H9 (cell line): ENCODE measurements at regions not wholly inside any gene's neighbourhood (a gene's known extent, or its start where the extent isn't known, plus 50 kb on each side); places are given as distances from the start of the nearest gene placed in this dataset.
A peak's percentile ranks its signal among the peaks of the same experiment; 100 is the strongest.

Source experiments
- DNase-seq: peaks from one replicate; pipeline ENCODE4 v3.0.0-alpha.2; 2017
- H2AFZ ChIP-seq: one replicate; pipeline ENCODE4 v1.6.1; 2013; ENCODE audit warnings: mild to moderate bottlenecking, low read length, control low read depth, moderate library complexity
- H2AK5ac ChIP-seq: 2 replicates; pipeline ENCODE4 v1.6.1; 2013; ENCODE audit warnings: low read length, control low read depth, mixed read lengths; ENCODE audit not compliant: insufficient read length
- H2BK120ac ChIP-seq: one replicate; pipeline ENCODE4 v1.6.1; 2013; ENCODE audit warnings: low read depth, mild to moderate bottlenecking, low read length, control low read depth, inconsistent platforms; ENCODE audit not compliant: poor library complexity, severe bottlenecking
- H2BK12ac ChIP-seq: 2 replicates; pipeline ENCODE4 v1.6.1; 2013; ENCODE audit warnings: low read length, control low read depth, mixed read lengths, low read depth; ENCODE audit not compliant: insufficient read length
- H2BK15ac ChIP-seq: 2 replicates; pipeline ENCODE4 v1.6.1; 2013; ENCODE audit warnings: low read depth, low read length, control low read depth
- H2BK20ac ChIP-seq: one replicate; pipeline ENCODE4 v1.6.1; 2013; ENCODE audit warnings: low read depth, mild to moderate bottlenecking, low read length, control low read depth, inconsistent platforms; ENCODE audit not compliant: poor library complexity, severe bottlenecking
- H2BK5ac ChIP-seq: 2 replicates; pipeline ENCODE4 v1.6.1; 2013; ENCODE audit warnings: low read length, control low read depth, mixed read lengths; ENCODE audit not compliant: insufficient read length
- H3K14ac ChIP-seq: 2 replicates; pipeline ENCODE4 v1.6.1; 2013; ENCODE audit warnings: low read length, control low read depth; ENCODE audit not compliant: insufficient read depth
- H3K18ac ChIP-seq: 2 replicates; pipeline ENCODE4 v1.6.1; 2013; ENCODE audit warnings: low read depth, mild to moderate bottlenecking, mixed read lengths, low read length, control low read depth; ENCODE audit not compliant: insufficient read length
- H3K23ac ChIP-seq: 2 replicates; pipeline ENCODE4 v1.6.1; 2013; ENCODE audit warnings: low read length, control low read depth, mixed read lengths, low read depth; ENCODE audit not compliant: insufficient read length
- H3K23me2 ChIP-seq: 2 replicates; pipeline ENCODE4 v1.6.1; 2013; ENCODE audit warnings: low read depth, mild to moderate bottlenecking, mixed read lengths, low read length, control low read depth; ENCODE audit not compliant: insufficient read length, poor library complexity, severe bottlenecking
- H3K27ac ChIP-seq: 2 replicates; pipeline ENCODE4 v1.5.1; 2013; ENCODE audit warnings: low read length, control low read depth, mixed read lengths, low read depth; ENCODE audit not compliant: insufficient read length
- H3K27me3 ChIP-seq: 2 replicates; pipeline ENCODE4 v1.6.1; 2013; ENCODE audit warnings: low read length, control low read depth, inconsistent platforms; ENCODE audit not compliant: insufficient read depth
- H3K4ac ChIP-seq: 2 replicates; pipeline ENCODE4 v1.6.1; 2013; ENCODE audit warnings: low read depth, mild to moderate bottlenecking, control low read depth, inconsistent platforms, low read length, moderate library complexity
- H3K4me1 ChIP-seq: 2 replicates; pipeline ENCODE4 v1.6.1; 2013; ENCODE audit warnings: low read length, control low read depth, inconsistent platforms; ENCODE audit not compliant: insufficient read depth
- H3K4me2 ChIP-seq: 2 replicates; pipeline ENCODE4 v1.6.1; 2013; ENCODE audit warnings: low read length, control low read depth, mixed read lengths; ENCODE audit not compliant: insufficient read length, insufficient read depth
- H3K56ac ChIP-seq: 2 replicates; pipeline ENCODE4 v1.6.1; 2013; ENCODE audit warnings: low read depth, mild to moderate bottlenecking, mixed read lengths, low read length, control low read depth; ENCODE audit not compliant: insufficient read length
- H3K79me1 ChIP-seq: 2 replicates; pipeline ENCODE4 v1.6.1; 2013; ENCODE audit warnings: low read depth, mild to moderate bottlenecking, moderate library complexity, low read length, control low read depth, inconsistent platforms; ENCODE audit not compliant: insufficient read depth, poor library complexity, severe bottlenecking
- H3K79me2 ChIP-seq: 2 replicates; pipeline ENCODE4 v1.6.1; 2013; ENCODE audit warnings: low read length, control low read depth, inconsistent platforms; ENCODE audit not compliant: insufficient read depth
- H3K9ac ChIP-seq: 2 replicates; pipeline ENCODE4 v1.6.1; 2013; ENCODE audit warnings: low read length, control low read depth, mixed read lengths; ENCODE audit not compliant: insufficient read length; ENCODE audit errors: extremely low read depth
- H3K9me3 ChIP-seq: one replicate; pipeline ENCODE4 v1.6.1; 2013; ENCODE audit warnings: low read depth, low read length, inconsistent platforms; ENCODE audit not compliant: control insufficient read depth
- H3T11ph ChIP-seq: one replicate; pipeline ENCODE4 v1.6.1; 2013; ENCODE audit warnings: mild to moderate bottlenecking, low read length, control low read depth, inconsistent platforms
- H4K20me1 ChIP-seq: one replicate; pipeline ENCODE4 v1.6.1; 2013; ENCODE audit not compliant: control insufficient read depth, insufficient read length, insufficient read depth
- H4K5ac ChIP-seq: 2 replicates; pipeline ENCODE4 v1.6.1; 2013; ENCODE audit warnings: low read depth, mild to moderate bottlenecking, mixed read lengths, low read length, control low read depth; ENCODE audit not compliant: insufficient read length
- H4K8ac ChIP-seq: replicated peaks from 2 replicates; pipeline ENCODE4 v1.6.1; 2013; ENCODE audit warnings: low read length, control low read depth, mixed read lengths, low read depth; ENCODE audit not compliant: insufficient read length
- H4K91ac ChIP-seq: 2 replicates; pipeline ENCODE4 v1.6.1; 2013; ENCODE audit warnings: low read depth, mild to moderate bottlenecking, moderate library complexity, mixed read lengths, low read length, control low read depth; ENCODE audit not compliant: insufficient read length
- H3K27ac Mint-ChIP-seq, 3 experiments: 2 replicates in 2 of 3; 3 replicates in 1 of 3; pipeline ENCODE4 v1.8.0; 2020 to 2021; ENCODE audit warnings: mixed read lengths in 3 of 3, mild to moderate bottlenecking in 1 of 3, moderate library complexity in 1 of 3
- H3K27me3 Mint-ChIP-seq: 2 replicates; pipeline ENCODE4 v1.8.0; 2021; ENCODE audit warnings: low read depth, mild to moderate bottlenecking, moderate library complexity, mixed read lengths
- H3K36me3 Mint-ChIP-seq, 3 experiments: 2 replicates in 2 of 3; 3 replicates in 1 of 3; pipeline ENCODE4 v1.8.0; 2020 to 2021; ENCODE audit warnings: low read depth in 3 of 3, mixed read lengths in 3 of 3; ENCODE audit not compliant: insufficient read depth in 1 of 3
- H3K4me1 Mint-ChIP-seq, 2 experiments: 2 replicates each; pipeline ENCODE4 v1.8.0; 2020; ENCODE audit warnings: mixed read lengths in 2 of 2
- H3K4me3 Mint-ChIP-seq, 2 experiments: 2 replicates in 1 of 2; 3 replicates in 1 of 2; pipeline ENCODE4 v1.8.0; 2020 to 2021; ENCODE audit warnings: mild to moderate bottlenecking in 2 of 2, mixed read lengths in 2 of 2, moderate library complexity in 1 of 2
- H3K9me3 Mint-ChIP-seq, 2 experiments: 2 replicates in 1 of 2; 3 replicates in 1 of 2; pipeline ENCODE4 v1.8.0; 2020; ENCODE audit warnings: mild to moderate bottlenecking in 2 of 2, mixed read lengths in 2 of 2, moderate library complexity in 1 of 2
- WGBS: extraction: QIAGEN DNeasy Blood & Tissue Kit; methylation state at CpG from one replicate; pipeline ENCODE4 v1.1.7; 2013; ENCODE audit warnings: missing lambda C conversion rate, low lambda C conversion rate, mixed read lengths; ENCODE audit not compliant: insufficient read length; ENCODE audit errors: extremely low coverage; 5-methylcytosine and 5-hydroxymethylcytosine counted together
- TF ChIP-seq, protein P1 (sequence below): fragments of 200-600 bp; sonication (generic); conservative IDR thresholded peaks from 3 replicates; pipeline ENCODE4 v1.8.0; 2021; ENCODE audit warnings: antibody characterized with exemption, mild to moderate bottlenecking

GRCh38 chr6:94074764-94075163, 655.4 kb upstream of the EPHA7 start:
- TF ChIP-seq, protein P1, sequence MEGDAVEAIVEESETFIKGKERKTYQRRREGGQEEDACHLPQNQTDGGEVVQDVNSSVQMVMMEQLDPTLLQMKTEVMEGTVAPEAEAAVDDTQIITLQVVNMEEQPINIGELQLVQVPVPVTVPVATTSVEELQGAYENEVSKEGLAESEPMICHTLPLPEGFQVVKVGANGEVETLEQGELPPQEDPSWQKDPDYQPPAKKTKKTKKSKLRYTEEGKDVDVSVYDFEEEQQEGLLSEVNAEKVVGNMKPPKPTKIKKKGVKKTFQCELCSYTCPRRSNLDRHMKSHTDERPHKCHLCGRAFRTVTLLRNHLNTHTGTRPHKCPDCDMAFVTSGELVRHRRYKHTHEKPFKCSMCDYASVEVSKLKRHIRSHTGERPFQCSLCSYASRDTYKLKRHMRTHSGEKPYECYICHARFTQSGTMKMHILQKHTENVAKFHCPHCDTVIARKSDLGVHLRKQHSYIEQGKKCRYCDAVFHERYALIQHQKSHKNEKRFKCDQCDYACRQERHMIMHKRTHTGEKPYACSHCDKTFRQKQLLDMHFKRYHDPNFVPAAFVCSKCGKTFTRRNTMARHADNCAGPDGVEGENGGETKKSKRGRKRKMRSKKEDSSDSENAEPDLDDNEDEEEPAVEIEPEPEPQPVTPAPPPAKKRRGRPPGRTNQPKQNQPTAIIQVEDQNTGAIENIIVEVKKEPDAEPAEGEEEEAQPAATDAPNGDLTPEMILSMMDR = no peak
- no peak overlapping the region for H2AFZ ChIP-seq

More at GRCh38 chr6:94074764-94075163, 655.4 kb upstream of the EPHA7 start:
- Histone ChIP-seq H3K27me3 (no peaks in the 10 kb centered on the region), H3K27ac (no peak overlapping the region), H3K14ac (no peak overlapping the region), H3K79me1 (no peaks in the 10 kb centered on the region), H4K5ac (no peak overlapping the region), H2BK120ac (no peak overlapping the region), H2BK12ac (no peak overlapping the region), H3K18ac (no peak overlapping the region), H2BK5ac (no peak overlapping the region), H3K23me2 (no peaks in the 10 kb centered on the region), H2AK5ac (no peak overlapping the region), H3T11ph (no peak overlapping the region), H3K79me2 (no peaks in the 10 kb centered on the region), H2BK20ac (no peak overlapping the region), H3K9me3 (no peaks in the 10 kb centered on the region), H2BK15ac (no peak overlapping the region), H3K23ac (no peak overlapping the region), H4K20me1 (no peaks in the 10 kb centered on the region), H4K91ac (no peak overlapping the region), H3K56ac (no peak overlapping the region), H3K9ac (no peak overlapping the region), H4K8ac (no peak overlapping the region), H3K4me2 (no peak overlapping the region), H3K4me1 (no peaks in the 10 kb centered on the region; the same call in 1 of the 2 replicates), H3K4ac (no peak overlapping the region)
- H3K4me1 Mint-ChIP-seq = peaks cover 20 to 23% of the 10 kb centered on the region in 2 experiments
- no peaks in the 10 kb centered on the region for H3K9me3 Mint-ChIP-seq
- no peak overlapping the region for H3K4me3 Mint-ChIP-seq
- peak overlapping the region; percentile 1 to 83 (median 46); a peak in 3 of 7 replicates for H3K27ac Mint-ChIP-seq
- DNase-seq = no peak
- H3K36me3 Mint-ChIP-seq = no peaks in the 10 kb centered on the region
- WGBS = no CpG with 5 or more reads among the region's 3 CpGs
- no peaks in the 10 kb centered on the region for H3K27me3 Mint-ChIP-seq
